Sigmoid colon (tissue), 6 donors: ENCODE measurements at regions not wholly inside any gene's neighbourhood (a gene's known extent, or its start where the extent isn't known, plus 50 kb on each side); places are given as distances from the start of the nearest gene placed in this dataset.
A peak's percentile ranks its signal among the peaks of the same experiment; 100 is the strongest.

Experiments used
- DNase-seq: peaks from one replicate; pipeline ENCODE4 v3.0.0-alpha.2; 2019
- H3K27ac ChIP-seq, 4 donors: fragments of 200-600 bp; sonication (generic); one replicate each; pipeline ENCODE4 v1.5.1; 2016 to 2019; ENCODE audit warnings: mild to moderate bottlenecking in 1 of 4
- H3K27me3 ChIP-seq, 3 donors: fragments of 200-600 bp; sonication (generic); one replicate each; pipeline ENCODE4 v1.5.1; 2019; ENCODE audit warnings: mild to moderate bottlenecking in 1 of 3
- H3K36me3 ChIP-seq, 4 donors: fragments of 200-600 bp; sonication (generic); one replicate each; pipeline ENCODE4 v1.5.1; 2016 to 2019
- H3K4me1 ChIP-seq, 4 donors: fragments of 200-600 bp; sonication (generic); one replicate each; pipeline ENCODE4 v1.5.1; 2017 to 2019
- H3K4me3 ChIP-seq, 4 donors: fragments of 200-600 bp; sonication (generic); one replicate each; pipeline ENCODE4 v1.5.1; 2017 to 2019; ENCODE audit warnings: mild to moderate bottlenecking in 2 of 4, moderate library complexity in 1 of 4
- H3K9me3 ChIP-seq, 4 donors: fragments of 200-600 bp in 3 of 4; sonication (generic) in 3 of 4; one replicate each; pipeline versions ENCODE4 v1.5.1 to v1.6.1; 2013 to 2019
- CTCF ChIP-seq, 4 experiments: fragments of 450-650 bp in 3 of 4; fragments of 200-600 bp in 1 of 4; IDR thresholded peaks; one replicate each; pipeline ENCODE4 v1.5.1; 2016 to 2019; ENCODE audit warnings: antibody characterized with exemption in 4 of 4, mild to moderate bottlenecking in 3 of 4, moderate library complexity in 2 of 4
- EP300 ChIP-seq, 4 donors: sonication (generic); formaldehyde crosslinking; IDR thresholded peaks; one replicate each; pipeline ENCODE4 v1.6.1; 2017; ENCODE audit warnings: antibody characterized with exemption in 4 of 4
- POLR2A ChIP-seq, 2 donors: fragments of 450-650 bp; IDR thresholded peaks; one replicate each; pipeline ENCODE4 v1.6.1; 2016; ENCODE audit warnings: antibody characterized with exemption in 2 of 2, mild to moderate bottlenecking in 2 of 2, moderate library complexity in 2 of 2
- POLR2AphosphoS5 ChIP-seq, 4 donors: sonication (generic); formaldehyde crosslinking; IDR thresholded peaks; one replicate each; pipeline ENCODE4 v1.6.1; 2017; ENCODE audit warnings: antibody characterized with exemption in 4 of 4
- WGBS, 2 donors: extraction: QIAGEN DNeasy Blood & Tissue Kit; methylation state at CpG; one replicate each; pipeline ENCODE4 v1.1.7; 2013; 5-methylcytosine and 5-hydroxymethylcytosine counted together
- intact Hi-C: fragments of 100-400 bp; cut with DNase I; formaldehyde crosslinking; loops from one replicate; pipeline ENCODE4 v1.15.1; 2023
- donor health status: healthy with polysubstance abuse.
- donor health status: healthy.

GRCh38 chr6:44651604-44652003 lies 264.1 kb downstream of the CDC5L start:
- no peak for TF ChIP-seq EP300 (IDR thresholded peaks at IDR 0.05)
- no peak for TF ChIP-seq POLR2A (IDR thresholded peaks at IDR 0.05)
- no peak for TF ChIP-seq CTCF (IDR thresholded peaks at IDR 0.05)
- no peak for TF ChIP-seq POLR2AphosphoS5 (IDR thresholded peaks at IDR 0.05)
- Histone ChIP-seq H3K27me3 (no peaks in the 10 kb centered on the region), H3K4me3 (no peak overlapping the region), H3K27ac (no peak overlapping the region), H3K4me1 (peaks cover 0 to 24% (median 16%) of the 10 kb centered on the region in 4 donors), H3K9me3 (no peaks in the 10 kb centered on the region), H3K36me3 (no peaks in the 10 kb centered on the region)
- intact Hi-C loops = loop anchor here (10.0 kb wide), 1 partner anchor 723 kb away; the partner anchor contains the start of gene SUPT3H
- 94 to 95% methylated on average over 15 of the region's 15 CpGs for WGBS, 2 donors
- no peak for DNase-seq

- Histone ChIP-seq H3K4me3 (no peak overlapping the region), H3K36me3 (no peaks in the 10 kb centered on the region), H3K27ac (no peak overlapping the region), H3K27me3 (no peaks in the 10 kb centered on the region), H3K4me1 (peaks cover 0 to 24% (median 16%) of the 10 kb centered on the region in 4 donors), H3K9me3 (no peaks in the 10 kb centered on the region)
- WGBS, 2 donors = 90 to 93% methylated on average over 1 of the region's 1 CpG
- intact Hi-C loops = loop anchor here (10.0 kb wide), 1 partner anchor 722 kb away; the partner anchor contains the start of gene SUPT3H
- DNase-seq = no peak
- TF ChIP-seq CTCF (IDR thresholded peaks at IDR 0.05) = no peak
- no peak for TF ChIP-seq POLR2A (IDR thresholded peaks at IDR 0.05)
- no peak for TF ChIP-seq EP300 (IDR thresholded peaks at IDR 0.05)
- no peak for TF ChIP-seq POLR2AphosphoS5 (IDR thresholded peaks at IDR 0.05)
Observed at GRCh38 chr6:44652547-44652946, 265.0 kb downstream of the CDC5L start.

GRCh38 chr6:44653091-44653490 lies 265.6 kb downstream of the CDC5L start:
- TF ChIP-seq EP300 (IDR thresholded peaks at IDR 0.05) (no peak), POLR2AphosphoS5 (IDR thresholded peaks at IDR 0.05) (no peak), CTCF (IDR thresholded peaks at IDR 0.05) (no peak), POLR2A (IDR thresholded peaks at IDR 0.05) (no peak)
- Histone ChIP-seq H3K27ac (no peak overlapping the region), H3K4me3 (no peak overlapping the region), H3K36me3 (no peaks in the 10 kb centered on the region), H3K27me3 (no peaks in the 10 kb centered on the region), H3K9me3 (no peaks in the 10 kb centered on the region), H3K4me1 (peaks cover 0 to 24% (median 16%) of the 10 kb centered on the region in 4 donors)
- no peak for DNase-seq
- 93 to 95% methylated on average over 3 of the region's 3 CpGs for WGBS, 2 donors
- intact Hi-C loops = loop anchor here (10.0 kb wide), 1 partner anchor 722 kb away; the partner anchor contains the start of gene SUPT3H

- Histone ChIP-seq H3K4me1 (peaks cover 0 to 24% (median 16%) of the 10 kb centered on the region in 4 donors), H3K36me3 (no peaks in the 10 kb centered on the region), H3K27me3 (no peaks in the 10 kb centered on the region), H3K27ac (no peak overlapping the region), H3K4me3 (no peak overlapping the region), H3K9me3 (no peaks in the 10 kb centered on the region)
- peak in 3 of 4 donors; percentile 9 to 53 (median 32) for TF ChIP-seq POLR2AphosphoS5 (IDR thresholded peaks at IDR 0.05)
- TF ChIP-seq POLR2A (IDR thresholded peaks at IDR 0.05) = no peak
- intact Hi-C loops = loop anchor here (2.0 to 10.0 kb wide), 2 partner anchors 721 to 1269 kb away; partner anchors contain the start of gene SUPT3H
- DNase-seq = no peak
- WGBS, 2 donors = 23 to 24% methylated on average over 10 of the region's 10 CpGs
Observed at GRCh38 chr6:44653761-44654218, 266.3 kb downstream of the CDC5L start.

GRCh38 chr6:44655412-44656342 lies 268.2 kb downstream of the CDC5L start:
- H3K4me3 ChIP-seq = no peak overlapping the region
- DNase-seq = peak; percentile 93
- no peaks in the 10 kb centered on the region for H3K36me3 ChIP-seq
- no peaks in the 10 kb centered on the region for H3K9me3 ChIP-seq
- WGBS, 2 donors = 31 to 36% methylated on average over 26 of the region's 26 CpGs
- TF ChIP-seq CTCF (IDR thresholded peaks at IDR 0.05) = peak; percentile 76 to 93 (median 90)
- TF ChIP-seq POLR2A (IDR thresholded peaks at IDR 0.05) = no peak
- TF ChIP-seq EP300 (IDR thresholded peaks at IDR 0.05) = peak in 2 of 4 donors; percentile 39 to 84
- peak in 3 of 4 donors; percentile 48 to 62 (median 57) for TF ChIP-seq POLR2AphosphoS5 (IDR thresholded peaks at IDR 0.05)
- intact Hi-C loops = loop anchor here (2.0 to 10.0 kb wide), 5 partner anchors 178 to 1267 kb away; partner anchors contain the start of gene SUPT3H
- no peaks in the 10 kb centered on the region for H3K27me3 ChIP-seq
- H3K27ac ChIP-seq = no peak overlapping the region
- H3K4me1 ChIP-seq = peaks cover 0 to 24% (median 16%) of the 10 kb centered on the region in 4 donors
